Right lobe of liver (tissue), 6 donors: ENCODE measurements at regions not wholly inside any gene's neighbourhood (a gene's known extent, or its start where the extent isn't known, plus 50 kb on each side); places are given as distances from the start of the nearest gene placed in this dataset.
"Not testable (repeated sequence)": the region's sequence is repeated elsewhere in the genome, so short reads cannot be mapped to it uniquely, and the experiment has no call there.

ENCODE experiments used
- ATAC-seq, 4 donors: fragments of 200-7000 bp; cut with Tn5 transposase; one replicate each; pipeline ENCODE4 v1.9.1; 2020; ENCODE audit warnings: mild to moderate bottlenecking in 4 of 4, moderate library complexity in 4 of 4
- DNase-seq, 3 donors: peaks; one replicate each; pipeline ENCODE4 v3.0.0-alpha.2; 2020
- H3K27ac ChIP-seq, 3 donors: fragments of 200-600 bp; one replicate each; pipeline ENCODE4 v1.8.0; 2022
- H3K27me3 ChIP-seq, 2 donors: fragments of 200-600 bp; one replicate each; pipeline ENCODE4 v1.8.0; 2022
- H3K36me3 ChIP-seq, 4 donors: fragments of 200-600 bp; sonication (generic) in 1 of 4; one replicate each; pipeline versions ENCODE4 v1.5.1 to v1.8.0; 2017 to 2022; ENCODE audit warnings: control low read depth in 1 of 4
- H3K4me1 ChIP-seq, 4 donors: fragments of 200-600 bp; sonication (generic) in 1 of 4; one replicate each; pipeline versions ENCODE4 v1.5.1 to v1.8.0; 2017 to 2022; ENCODE audit warnings: control low read depth in 1 of 4
- H3K4me3 ChIP-seq, 3 donors: fragments of 200-600 bp; one replicate each; pipeline ENCODE4 v1.8.0; 2022
- H3K9me3 ChIP-seq, 4 donors: fragments of 200-600 bp; sonication (generic) in 1 of 4; one replicate each; pipeline versions ENCODE4 v1.5.1 to v1.8.0; 2017 to 2022; ENCODE audit warnings: control low read depth in 1 of 4
- POLR2A ChIP-seq: fragments of 450-650 bp; IDR thresholded peaks from one replicate; pipeline ENCODE4 v1.6.1; 2017; ENCODE audit warnings: antibody characterized with exemption, mild to moderate bottlenecking
- WGBS: methylation state at CpG from one replicate; pipeline ENCODE4 v1.1.6; 2018; ENCODE audit warnings: low coverage, low lambda C conversion rate; ENCODE audit not compliant: insufficient coverage; ENCODE audit errors: missing lambda C conversion rate; 5-methylcytosine and 5-hydroxymethylcytosine counted together
- intact Hi-C, 2 donors: fragments of 100-400 bp; cut with DNase I; formaldehyde crosslinking; loops; one replicate each; pipeline versions ENCODE4 v1.11.2 to v1.14.1; 2022
- TF ChIP-seq, protein P1 (sequence below), 4 donors: fragments of 200-600 bp in 3 of 4; fragments of 450-650 bp in 1 of 4; IDR thresholded peaks; one replicate each; pipeline versions ENCODE4 v1.5.1 to v1.8.0; 2016 to 2022; ENCODE audit warnings: antibody characterized with exemption in 4 of 4, mild to moderate bottlenecking in 2 of 4
- donor health status: DM: no; HTN: yes; CAD: no.
- donor health status: DM: no; HTN: no; CAD: no.
- donor health status: DM: no; HTN: no; CAD: no.
- donor health status: DM: no; HTN: yes; CAD: no.
- donor health status: DM: no; HTN: yes; CAD: no.

DNA sequence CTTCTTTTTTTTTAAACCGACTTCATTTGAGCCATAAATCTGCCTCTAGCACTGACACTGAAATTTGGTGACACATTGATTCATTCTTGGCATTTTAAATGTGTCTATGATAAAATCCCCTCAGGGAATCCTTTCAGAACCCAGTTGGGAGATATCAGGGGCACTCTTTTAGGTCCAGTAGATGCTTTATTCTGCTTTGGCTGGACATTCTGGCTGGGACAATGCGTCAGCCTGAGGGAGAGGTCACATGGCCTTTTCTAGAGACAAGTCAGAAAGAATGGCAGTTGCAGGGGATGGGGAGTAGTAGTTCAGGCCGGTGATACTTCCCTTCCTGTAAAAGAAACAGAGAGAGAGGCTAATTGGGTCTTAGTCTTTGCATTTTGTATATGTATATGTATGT, 63.1 kb downstream of the TRIM43 start:
- H3K4me1 ChIP-seq, H3K27ac ChIP-seq, DNase-seq, H3K27me3 ChIP-seq, intact Hi-C loops, H3K4me3 ChIP-seq, H3K36me3 ChIP-seq, H3K9me3 ChIP-seq, ATAC-seq: not testable (repeated sequence)
- WGBS, result no CpG with 5 or more reads among the region's 3 CpGs

GRCh38 chr2:95656553-95656952, 64.8 kb downstream of the TRIM43 start:
- 33% methylated on average over 1 of the region's 1 CpG for WGBS
- H3K4me1 ChIP-seq, H3K27me3 ChIP-seq, intact Hi-C loops, H3K4me3 ChIP-seq, H3K36me3 ChIP-seq, DNase-seq, H3K9me3 ChIP-seq: not testable (repeated sequence)
- H3K27ac ChIP-seq, result peak overlapping the region in 1 of 3 donors; percentile 15
- peak; percentile 52 to 76 (median 63) for ATAC-seq

GRCh38 chr2:95657937-95658336, 66.1 kb downstream of the TRIM43 start:
- H3K36me3 ChIP-seq, DNase-seq, H3K27ac ChIP-seq, H3K4me1 ChIP-seq, intact Hi-C loops, H3K4me3 ChIP-seq, ATAC-seq, H3K9me3 ChIP-seq, H3K27me3 ChIP-seq: not testable (repeated sequence)
- WGBS, result 93% methylated on average over 2 of the region's 3 CpGs

- DNase-seq, ATAC-seq, H3K4me1 ChIP-seq, H3K27ac ChIP-seq, H3K4me3 ChIP-seq, H3K9me3 ChIP-seq, H3K36me3 ChIP-seq, intact Hi-C loops, H3K27me3 ChIP-seq: not testable (repeated sequence)
- WGBS, result 69% methylated on average over 4 of the region's 16 CpGs
These were observed 69.2 kb downstream of the TRIM43 start for GRCh38 chr2:95660766-95661562.

GRCh38 chr2:95663471-95664441, 72.0 kb downstream of the TRIM43 start:
- 62% methylated on average over 5 of the region's 27 CpGs for WGBS
- DNase-seq, H3K27me3 ChIP-seq, ATAC-seq, H3K36me3 ChIP-seq, H3K4me3 ChIP-seq, H3K9me3 ChIP-seq, H3K27ac ChIP-seq, H3K4me1 ChIP-seq, intact Hi-C loops: not testable (repeated sequence)

GRCh38 chr2:95666636-95667035, 74.8 kb downstream of the TRIM43 start:
- H3K4me3 ChIP-seq, H3K27me3 ChIP-seq, DNase-seq, intact Hi-C loops, H3K9me3 ChIP-seq, H3K27ac ChIP-seq, H3K4me1 ChIP-seq, H3K36me3 ChIP-seq: not testable (repeated sequence)
- TF ChIP-seq, protein P1, sequence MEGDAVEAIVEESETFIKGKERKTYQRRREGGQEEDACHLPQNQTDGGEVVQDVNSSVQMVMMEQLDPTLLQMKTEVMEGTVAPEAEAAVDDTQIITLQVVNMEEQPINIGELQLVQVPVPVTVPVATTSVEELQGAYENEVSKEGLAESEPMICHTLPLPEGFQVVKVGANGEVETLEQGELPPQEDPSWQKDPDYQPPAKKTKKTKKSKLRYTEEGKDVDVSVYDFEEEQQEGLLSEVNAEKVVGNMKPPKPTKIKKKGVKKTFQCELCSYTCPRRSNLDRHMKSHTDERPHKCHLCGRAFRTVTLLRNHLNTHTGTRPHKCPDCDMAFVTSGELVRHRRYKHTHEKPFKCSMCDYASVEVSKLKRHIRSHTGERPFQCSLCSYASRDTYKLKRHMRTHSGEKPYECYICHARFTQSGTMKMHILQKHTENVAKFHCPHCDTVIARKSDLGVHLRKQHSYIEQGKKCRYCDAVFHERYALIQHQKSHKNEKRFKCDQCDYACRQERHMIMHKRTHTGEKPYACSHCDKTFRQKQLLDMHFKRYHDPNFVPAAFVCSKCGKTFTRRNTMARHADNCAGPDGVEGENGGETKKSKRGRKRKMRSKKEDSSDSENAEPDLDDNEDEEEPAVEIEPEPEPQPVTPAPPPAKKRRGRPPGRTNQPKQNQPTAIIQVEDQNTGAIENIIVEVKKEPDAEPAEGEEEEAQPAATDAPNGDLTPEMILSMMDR (IDR thresholded peaks at IDR 0.05), result peak; percentile 29 to 39 (median 36)
- ATAC-seq, result peak; percentile 67 to 85 (median 73)
- 68% methylated on average over 2 of the region's 2 CpGs for WGBS

GRCh38 chr2:95667480-95667879, 75.7 kb downstream of the TRIM43 start:
- TF ChIP-seq POLR2A, result no peak
- TF ChIP-seq, protein P1 (IDR thresholded peaks at IDR 0.05), result no peak
- H3K4me1 ChIP-seq, result peaks cover 0 to 10% (median 0%) of the 10 kb centered on the region in 4 donors
- H3K4me3 ChIP-seq, result no peak overlapping the region
- H3K9me3 ChIP-seq, result no peaks in the 10 kb centered on the region
- H3K27me3 ChIP-seq, result no peaks in the 10 kb centered on the region
- no peak overlapping the region for H3K27ac ChIP-seq
- ATAC-seq (peak; percentile 31 to 88 (median 52)), DNase-seq (peak in 2 of 3 donors; percentile 57 to 66)
- no peaks in the 10 kb centered on the region for H3K36me3 ChIP-seq
- intact Hi-C loops, result no loop called here

- intact Hi-C loops, H3K4me3 ChIP-seq, DNase-seq: not testable (repeated sequence)
These were observed 77.1 kb downstream of the TRIM43 start for GRCh38 chr2:95668934-95669333.

More at GRCh38 chr2:95668934-95669333, 77.1 kb downstream of the TRIM43 start:
- not testable (repeated sequence) for H3K27me3 ChIP-seq, ATAC-seq, H3K9me3 ChIP-seq, H3K36me3 ChIP-seq, H3K4me1 ChIP-seq, H3K27ac ChIP-seq
- WGBS, result 66% methylated on average over 4 of the region's 5 CpGs
